HL-60 (cell line): ENCODE measurements at regions not wholly inside any gene's neighbourhood (a gene's known extent, or its start where the extent isn't known, plus 50 kb on each side); places are given as distances from the start of the nearest gene placed in this dataset.
A peak's percentile ranks its signal among the peaks of the same experiment; 100 is the strongest.

Experiments used
- GABPA ChIP-seq: IDR thresholded peaks from 2 replicates; pipeline ENCODE4 v1.6.1; 2012; ENCODE audit warnings: low read depth
- POLR2AphosphoS5 ChIP-seq: IDR thresholded peaks from 2 replicates; pipeline ENCODE4 v1.6.1; 2012; ENCODE audit warnings: low read depth
- REST ChIP-seq: IDR thresholded peaks from 2 replicates; pipeline ENCODE4 v1.6.1; 2012; ENCODE audit warnings: low read depth; ENCODE audit not compliant: insufficient replicate concordance
- TF ChIP-seq, protein P1 (sequence below): IDR thresholded peaks from one replicate; pipeline ENCODE4 v1.5.1; 2011; ENCODE audit warnings: low read length, control low read depth, inconsistent platforms; ENCODE audit not compliant: insufficient read depth

- TF ChIP-seq, protein P1, sequence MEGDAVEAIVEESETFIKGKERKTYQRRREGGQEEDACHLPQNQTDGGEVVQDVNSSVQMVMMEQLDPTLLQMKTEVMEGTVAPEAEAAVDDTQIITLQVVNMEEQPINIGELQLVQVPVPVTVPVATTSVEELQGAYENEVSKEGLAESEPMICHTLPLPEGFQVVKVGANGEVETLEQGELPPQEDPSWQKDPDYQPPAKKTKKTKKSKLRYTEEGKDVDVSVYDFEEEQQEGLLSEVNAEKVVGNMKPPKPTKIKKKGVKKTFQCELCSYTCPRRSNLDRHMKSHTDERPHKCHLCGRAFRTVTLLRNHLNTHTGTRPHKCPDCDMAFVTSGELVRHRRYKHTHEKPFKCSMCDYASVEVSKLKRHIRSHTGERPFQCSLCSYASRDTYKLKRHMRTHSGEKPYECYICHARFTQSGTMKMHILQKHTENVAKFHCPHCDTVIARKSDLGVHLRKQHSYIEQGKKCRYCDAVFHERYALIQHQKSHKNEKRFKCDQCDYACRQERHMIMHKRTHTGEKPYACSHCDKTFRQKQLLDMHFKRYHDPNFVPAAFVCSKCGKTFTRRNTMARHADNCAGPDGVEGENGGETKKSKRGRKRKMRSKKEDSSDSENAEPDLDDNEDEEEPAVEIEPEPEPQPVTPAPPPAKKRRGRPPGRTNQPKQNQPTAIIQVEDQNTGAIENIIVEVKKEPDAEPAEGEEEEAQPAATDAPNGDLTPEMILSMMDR: peak; percentile 63
- TF ChIP-seq POLR2AphosphoS5: no peak
- TF ChIP-seq REST: no peak
- TF ChIP-seq GABPA: no peak
These were observed 170.9 kb upstream of the SMIM30 start for GRCh38 chr7:113289140-113289740.
